ENCODE measurements at regions not wholly inside any gene's neighbourhood (a gene's known extent, or its start where the extent isn't known, plus 50 kb on each side); places are given as distances from the start of the nearest gene placed in this dataset.

DNA sequence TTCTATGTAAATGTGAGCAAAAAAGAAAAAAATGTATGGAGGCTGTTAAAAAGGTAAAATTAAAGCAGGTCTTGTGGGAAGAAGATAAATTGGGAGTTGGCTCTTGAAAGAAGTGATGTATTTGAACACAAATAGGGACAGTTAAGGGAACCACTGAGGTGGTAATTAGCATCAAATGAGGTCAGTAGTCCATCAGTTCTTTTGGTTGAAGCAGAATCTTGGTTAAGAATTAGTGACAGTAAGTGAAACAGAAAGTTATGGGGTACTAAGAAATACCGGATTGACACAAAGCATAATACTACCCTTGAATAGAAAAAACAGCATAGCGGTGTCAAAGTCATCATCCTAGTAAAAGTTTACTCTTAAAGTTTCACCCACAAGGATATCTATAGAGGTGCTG, 352.6 kb upstream of the VRK2 start:
- TF ChIP-seq, protein P1, sequence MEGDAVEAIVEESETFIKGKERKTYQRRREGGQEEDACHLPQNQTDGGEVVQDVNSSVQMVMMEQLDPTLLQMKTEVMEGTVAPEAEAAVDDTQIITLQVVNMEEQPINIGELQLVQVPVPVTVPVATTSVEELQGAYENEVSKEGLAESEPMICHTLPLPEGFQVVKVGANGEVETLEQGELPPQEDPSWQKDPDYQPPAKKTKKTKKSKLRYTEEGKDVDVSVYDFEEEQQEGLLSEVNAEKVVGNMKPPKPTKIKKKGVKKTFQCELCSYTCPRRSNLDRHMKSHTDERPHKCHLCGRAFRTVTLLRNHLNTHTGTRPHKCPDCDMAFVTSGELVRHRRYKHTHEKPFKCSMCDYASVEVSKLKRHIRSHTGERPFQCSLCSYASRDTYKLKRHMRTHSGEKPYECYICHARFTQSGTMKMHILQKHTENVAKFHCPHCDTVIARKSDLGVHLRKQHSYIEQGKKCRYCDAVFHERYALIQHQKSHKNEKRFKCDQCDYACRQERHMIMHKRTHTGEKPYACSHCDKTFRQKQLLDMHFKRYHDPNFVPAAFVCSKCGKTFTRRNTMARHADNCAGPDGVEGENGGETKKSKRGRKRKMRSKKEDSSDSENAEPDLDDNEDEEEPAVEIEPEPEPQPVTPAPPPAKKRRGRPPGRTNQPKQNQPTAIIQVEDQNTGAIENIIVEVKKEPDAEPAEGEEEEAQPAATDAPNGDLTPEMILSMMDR (IDR thresholded peaks at IDR 0.05; ENCODE audit: poor library complexity) = no peak
- TF ChIP-seq EZH2 (IDR thresholded peaks at IDR 0.05; ENCODE audit: borderline replicate concordance) = no peak

Data from hepatocyte (in vitro differentiated cells).